ENCODE measurements at regions not wholly inside any gene's neighbourhood (a gene's known extent, or its start where the extent isn't known, plus 50 kb on each side); places are given as distances from the start of the nearest gene placed in this dataset.
A peak's percentile ranks its signal among the peaks of the same experiment; 100 is the strongest.

- no peak overlapping the region for H3K4me3 ChIP-seq (ENCODE audit: low read depth, low read length)
- DNase-seq (ENCODE audit: low read depth, low spot score): peak; percentile 78
- in situ Hi-C loops (cut with HindIII; ENCODE audit: low sequenced_read_pairs): no loop called here
- TF ChIP-seq CTCF (IDR thresholded peaks at IDR 0.05; ENCODE audit: low read depth, low read length): no peak
Observed at GRCh38 chr13:59086147-59086546, 1077.6 kb downstream of the DIAPH3 start.

- DNase-seq (ENCODE audit: low read depth, low spot score): peak; percentile 77
- no peak overlapping the region for H3K4me3 ChIP-seq (ENCODE audit: low read depth, low read length)
- in situ Hi-C loops (cut with HindIII; ENCODE audit: low sequenced_read_pairs): no loop called here
- TF ChIP-seq CTCF (IDR thresholded peaks at IDR 0.05; ENCODE audit: low read depth, low read length): no peak
Observed at GRCh38 chr13:59088716-59089115, 1075.0 kb downstream of the DIAPH3 start.

- in situ Hi-C loops (cut with HindIII; ENCODE audit: low sequenced_read_pairs): no loop called here
- H3K4me3 ChIP-seq (ENCODE audit: low read depth, low read length): no peak overlapping the region
- no peak for DNase-seq (ENCODE audit: low read depth, low spot score)
- TF ChIP-seq CTCF (IDR thresholded peaks at IDR 0.05; ENCODE audit: low read depth, low read length): no peak
Observed at GRCh38 chr13:59094181-59094580, 1069.5 kb downstream of the DIAPH3 start.

GRCh38 chr13:59099182-59099974, 1064.3 kb downstream of the DIAPH3 start:
- no peak overlapping the region for H3K4me3 ChIP-seq (ENCODE audit: low read depth, low read length)
- TF ChIP-seq CTCF (IDR thresholded peaks at IDR 0.05; ENCODE audit: low read depth, low read length): no peak
- DNase-seq (ENCODE audit: low read depth, low spot score): peak; percentile 56
- in situ Hi-C loops (cut with HindIII; ENCODE audit: low sequenced_read_pairs): no loop called here

- H3K4me3 ChIP-seq (ENCODE audit: low read depth, low read length): no peak overlapping the region
- no peak for TF ChIP-seq CTCF (IDR thresholded peaks at IDR 0.05; ENCODE audit: low read depth, low read length)
- DNase-seq (ENCODE audit: low read depth, low spot score): peak; percentile 71
- in situ Hi-C loops (cut with HindIII; ENCODE audit: low sequenced_read_pairs): no loop called here
Observed at GRCh38 chr13:59103004-59103768, 1060.5 kb downstream of the DIAPH3 start.

GRCh38 chr13:59111751-59112171, 1052.0 kb downstream of the DIAPH3 start:
- peak; percentile 87 for DNase-seq (ENCODE audit: low read depth, low spot score)
- no peak for TF ChIP-seq CTCF (IDR thresholded peaks at IDR 0.05; ENCODE audit: low read depth, low read length)
- in situ Hi-C loops (cut with HindIII; ENCODE audit: low sequenced_read_pairs): no loop called here
- no peak overlapping the region for H3K4me3 ChIP-seq (ENCODE audit: low read depth, low read length)
